ENCODE measurements at regions not wholly inside any gene's neighbourhood (a gene's known extent, or its start where the extent isn't known, plus 50 kb on each side); places are given as distances from the start of the nearest gene placed in this dataset.

- H3K4me3 ChIP-seq (ENCODE audit: low read depth, low read length) = no peak overlapping the region
- CTCF ChIA-PET = no interaction called here
- no peak for DNase-seq (ENCODE audit: low read depth, low spot score)
- TF ChIP-seq CTCF (IDR thresholded peaks at IDR 0.05; ENCODE audit: low read depth, low read length) = no peak
- no peak overlapping the region for H3K27ac ChIP-seq (ENCODE audit: low read depth, low read length)
- H3K9me3 ChIP-seq (ENCODE audit: control insufficient read depth, insufficient read depth, low read length) = no peaks in the 10 kb centered on the region; the same call in 1 of the 2 replicates
- no peaks in the 10 kb centered on the region for H3K27me3 ChIP-seq (ENCODE audit: control insufficient read depth, insufficient read depth, low read length)
- POLR2A ChIA-PET = no interaction called here
Measured at GRCh38 chr2:128808462-128809258, 490.0 kb upstream of the HS6ST1 start.

- TF ChIP-seq CTCF (IDR thresholded peaks at IDR 0.05; ENCODE audit: low read depth, low read length) = no peak
- no peak for DNase-seq (ENCODE audit: low read depth, low spot score)
- CTCF ChIA-PET = no interaction called here
- H3K27ac ChIP-seq (ENCODE audit: low read depth, low read length) = no peak overlapping the region
- no peaks in the 10 kb centered on the region; the same call in 1 of the 2 replicates for H3K9me3 ChIP-seq (ENCODE audit: control insufficient read depth, insufficient read depth, low read length)
- no peaks in the 10 kb centered on the region for H3K27me3 ChIP-seq (ENCODE audit: control insufficient read depth, insufficient read depth, low read length)
- POLR2A ChIA-PET = no interaction called here
- H3K4me3 ChIP-seq (ENCODE audit: low read depth, low read length) = no peak overlapping the region
Measured at GRCh38 chr2:128809259-128809636, 490.6 kb upstream of the HS6ST1 start.

DNA sequence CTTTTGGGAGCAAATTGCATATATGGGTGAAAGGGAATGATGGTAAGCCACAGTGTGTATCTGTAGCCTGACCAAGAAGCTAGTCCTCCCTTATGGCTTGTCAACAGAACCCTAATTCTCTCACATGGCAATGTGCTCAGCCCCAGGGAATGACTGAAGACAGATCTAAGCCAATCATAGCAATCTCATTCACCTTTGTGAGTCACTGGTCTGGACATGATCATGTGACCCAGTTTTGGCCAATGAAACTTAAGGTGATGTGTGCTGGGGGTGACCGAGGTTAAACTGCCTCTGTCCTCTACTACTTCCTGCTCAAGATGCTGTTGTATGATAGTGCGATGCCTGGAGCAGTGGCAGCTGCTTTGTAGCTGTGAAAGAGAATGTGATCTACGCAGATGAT is 491.2 kb upstream of the HS6ST1 start:
- H3K27me3 ChIP-seq (ENCODE audit: control insufficient read depth, insufficient read depth, low read length) = no peaks in the 10 kb centered on the region
- H3K9me3 ChIP-seq (ENCODE audit: control insufficient read depth, insufficient read depth, low read length) = no peaks in the 10 kb centered on the region; the same call in 1 of the 2 replicates
- no peak for DNase-seq (ENCODE audit: low read depth, low spot score)
- TF ChIP-seq CTCF (IDR thresholded peaks at IDR 0.05; ENCODE audit: low read depth, low read length) = no peak
- POLR2A ChIA-PET = no interaction called here
- CTCF ChIA-PET = no interaction called here
- no peak overlapping the region for H3K27ac ChIP-seq (ENCODE audit: low read depth, low read length)
- H3K4me3 ChIP-seq (ENCODE audit: low read depth, low read length) = no peak overlapping the region

GRCh38 chr2:128812183-128812940 is 493.7 kb upstream of the HS6ST1 start:
- Histone ChIP-seq H3K9me3 (ENCODE audit: control insufficient read depth, insufficient read depth, low read length) (no peaks in the 10 kb centered on the region; the same call in 1 of the 2 replicates), H3K27ac (ENCODE audit: low read depth, low read length) (no peak overlapping the region), H3K27me3 (ENCODE audit: control insufficient read depth, insufficient read depth, low read length) (no peaks in the 10 kb centered on the region), H3K4me3 (ENCODE audit: low read depth, low read length) (no peak overlapping the region)
- POLR2A ChIA-PET = no interaction called here
- CTCF ChIA-PET = no interaction called here
- no peak for TF ChIP-seq CTCF (IDR thresholded peaks at IDR 0.05; ENCODE audit: low read depth, low read length)
- no peak for DNase-seq (ENCODE audit: low read depth, low spot score)

Data from AG04450 (cell line).